ENCODE measurements at regions not wholly inside any gene's neighbourhood (a gene's known extent, or its start where the extent isn't known, plus 50 kb on each side); places are given as distances from the start of the nearest gene placed in this dataset.

- no peak for TF ChIP-seq CTCF (IDR thresholded peaks at IDR 0.05; ENCODE audit: control insufficient read depth, extremely low read depth, insufficient read depth)
- H3K4me3 ChIP-seq (ENCODE audit: low read depth, low read length): no peak overlapping the region
- no peak for DNase-seq (ENCODE audit: low read depth)
Measured at GRCh38 chr12:68557011-68557730, 53.5 kb upstream of the RAP1B start.

GRCh38 chr12:68559246-68559645 lies 51.5 kb upstream of the RAP1B start:
- DNase-seq (ENCODE audit: low read depth): no peak
- TF ChIP-seq CTCF (IDR thresholded peaks at IDR 0.05; ENCODE audit: control insufficient read depth, extremely low read depth, insufficient read depth): no peak
- H3K4me3 ChIP-seq (ENCODE audit: low read depth, low read length): no peak overlapping the region

- H3K4me3 ChIP-seq (ENCODE audit: low read depth, low read length): no peak overlapping the region
- DNase-seq (ENCODE audit: low read depth): no peak
- TF ChIP-seq CTCF (IDR thresholded peaks at IDR 0.05; ENCODE audit: control insufficient read depth, extremely low read depth, insufficient read depth): no peak
Measured at GRCh38 chr12:68559984-68560850, 50.5 kb upstream of the RAP1B start.

- DNase-seq (ENCODE audit: low read depth): no peak
- H3K4me3 ChIP-seq (ENCODE audit: low read depth, low read length): no peak overlapping the region
- TF ChIP-seq CTCF (IDR thresholded peaks at IDR 0.05; ENCODE audit: control insufficient read depth, extremely low read depth, insufficient read depth): no peak
Measured at GRCh38 chr12:68560851-68561422, 49.8 kb upstream of the RAP1B start.

Data from LNCaP clone FGC (cell line).